GM10266 (cell line): ENCODE measurements at regions not wholly inside any gene's neighbourhood (a gene's known extent, or its start where the extent isn't known, plus 50 kb on each side); places are given as distances from the start of the nearest gene placed in this dataset.
A peak's percentile ranks its signal among the peaks of the same experiment; 100 is the strongest.
"Not testable (repeated sequence)": the region's sequence is repeated elsewhere in the genome, so short reads cannot be mapped to it uniquely, and the experiment has no call there.

ENCODE experiments used
- DNase-seq: peaks from one replicate; pipeline ENCODE4 v3.0.0; 2012; ENCODE audit errors: extremely low spot score
- TF ChIP-seq, protein P1 (sequence below): IDR thresholded peaks from 2 replicates; pipeline ENCODE4 v1.5.1; 2012; ENCODE audit warnings: mild to moderate bottlenecking, low read depth; ENCODE audit not compliant: control insufficient read depth, insufficient read depth; ENCODE audit errors: missing control alignments

- DNase-seq: no peak
- TF ChIP-seq, protein P1, sequence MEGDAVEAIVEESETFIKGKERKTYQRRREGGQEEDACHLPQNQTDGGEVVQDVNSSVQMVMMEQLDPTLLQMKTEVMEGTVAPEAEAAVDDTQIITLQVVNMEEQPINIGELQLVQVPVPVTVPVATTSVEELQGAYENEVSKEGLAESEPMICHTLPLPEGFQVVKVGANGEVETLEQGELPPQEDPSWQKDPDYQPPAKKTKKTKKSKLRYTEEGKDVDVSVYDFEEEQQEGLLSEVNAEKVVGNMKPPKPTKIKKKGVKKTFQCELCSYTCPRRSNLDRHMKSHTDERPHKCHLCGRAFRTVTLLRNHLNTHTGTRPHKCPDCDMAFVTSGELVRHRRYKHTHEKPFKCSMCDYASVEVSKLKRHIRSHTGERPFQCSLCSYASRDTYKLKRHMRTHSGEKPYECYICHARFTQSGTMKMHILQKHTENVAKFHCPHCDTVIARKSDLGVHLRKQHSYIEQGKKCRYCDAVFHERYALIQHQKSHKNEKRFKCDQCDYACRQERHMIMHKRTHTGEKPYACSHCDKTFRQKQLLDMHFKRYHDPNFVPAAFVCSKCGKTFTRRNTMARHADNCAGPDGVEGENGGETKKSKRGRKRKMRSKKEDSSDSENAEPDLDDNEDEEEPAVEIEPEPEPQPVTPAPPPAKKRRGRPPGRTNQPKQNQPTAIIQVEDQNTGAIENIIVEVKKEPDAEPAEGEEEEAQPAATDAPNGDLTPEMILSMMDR: no peak
Observed at GRCh38 chr13:23081901-23082300, 98.9 kb upstream of the SGCG start.

DNA sequence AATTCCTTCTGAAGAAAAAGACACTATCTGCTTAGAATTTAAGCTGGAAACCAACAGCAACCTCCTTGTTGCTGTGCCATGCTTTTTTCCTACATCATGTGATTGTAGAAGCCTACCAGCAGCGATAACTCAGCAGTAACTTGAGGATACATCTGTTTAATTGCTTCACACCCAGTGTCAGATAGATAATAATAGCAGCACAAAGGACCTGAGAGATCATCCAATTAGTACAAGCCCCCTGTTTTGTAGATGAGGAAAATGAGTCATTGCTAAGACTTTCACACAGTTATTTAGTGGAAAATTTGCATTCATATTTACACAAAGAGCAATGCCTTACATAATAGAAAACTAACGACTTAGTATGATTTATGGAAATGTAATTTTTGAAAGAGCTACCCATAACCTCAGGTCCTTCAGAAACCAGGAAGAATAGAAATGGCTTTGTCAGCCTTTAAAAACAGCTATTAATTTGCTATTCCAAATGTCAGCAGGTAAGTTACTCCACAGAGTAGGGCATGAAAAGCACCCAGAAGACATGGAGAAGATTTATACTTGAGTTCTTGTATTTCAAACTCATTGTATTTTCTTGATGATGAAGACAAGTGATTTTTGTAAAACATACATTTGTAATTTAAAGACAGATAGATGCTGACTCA, 93.7 kb upstream of the SGCG start:
- no peak for DNase-seq
- TF ChIP-seq, protein P1: no peak

DNA sequence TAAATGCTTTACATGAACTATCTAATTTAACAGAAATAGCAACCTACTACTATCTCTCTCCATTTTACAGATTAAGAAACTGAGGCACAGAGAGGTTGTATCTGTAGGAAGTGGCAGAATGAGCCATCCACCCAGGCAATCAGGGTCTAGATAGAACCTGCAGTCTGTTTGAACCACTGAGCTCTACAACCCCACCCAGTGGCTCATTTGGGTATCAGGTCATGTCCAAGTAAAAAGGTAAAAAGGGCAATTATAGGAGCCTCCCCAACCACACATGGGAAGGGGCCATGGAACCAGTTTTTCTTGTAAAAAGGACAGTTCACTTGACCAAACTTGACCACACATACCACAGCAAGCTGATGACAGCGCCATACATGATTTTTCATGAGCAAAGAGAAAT, 92.9 kb upstream of the SGCG start:
- TF ChIP-seq, protein P1: peak; percentile 51
- DNase-seq: peak; percentile 18

DNA sequence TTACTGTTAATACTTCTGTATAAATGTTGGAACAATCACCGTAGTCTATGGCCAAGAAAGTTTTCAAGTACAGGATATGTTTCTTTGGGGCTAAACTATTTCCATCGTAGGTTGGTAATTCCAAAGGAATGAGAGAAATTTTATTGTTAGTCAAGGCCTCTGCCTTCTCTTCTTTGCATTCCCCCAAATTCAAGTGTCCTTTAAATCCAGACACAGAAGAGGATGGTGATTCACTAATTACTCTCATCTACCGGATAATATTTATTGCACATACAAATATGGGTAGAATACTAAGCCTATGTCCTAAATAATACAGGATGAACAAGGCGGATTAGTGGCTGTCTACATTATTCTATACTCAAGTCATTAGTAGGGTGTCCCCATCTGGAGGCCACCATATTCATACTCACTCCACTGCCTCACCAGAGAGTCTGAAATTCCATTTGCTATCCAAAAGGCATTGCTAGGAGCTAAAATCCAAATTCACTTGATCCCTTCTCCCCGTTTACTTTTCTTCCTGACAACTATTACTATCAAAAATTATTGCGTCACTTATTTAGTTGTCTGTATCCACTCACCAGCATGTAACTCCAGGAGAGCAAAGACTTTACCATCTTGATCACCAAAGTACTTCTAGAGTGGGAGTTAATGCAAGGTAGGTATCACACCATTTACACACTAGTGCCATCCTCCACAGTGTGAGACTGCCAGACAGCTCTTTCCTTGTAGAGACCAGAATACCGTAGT, 82.4 kb upstream of the SGCG start:
- no peak for DNase-seq
- TF ChIP-seq, protein P1: no peak

GRCh38 chr13:23105051-23105450, 75.7 kb upstream of the SGCG start:
- DNase-seq: no peak
- TF ChIP-seq, protein P1: no peak

DNA sequence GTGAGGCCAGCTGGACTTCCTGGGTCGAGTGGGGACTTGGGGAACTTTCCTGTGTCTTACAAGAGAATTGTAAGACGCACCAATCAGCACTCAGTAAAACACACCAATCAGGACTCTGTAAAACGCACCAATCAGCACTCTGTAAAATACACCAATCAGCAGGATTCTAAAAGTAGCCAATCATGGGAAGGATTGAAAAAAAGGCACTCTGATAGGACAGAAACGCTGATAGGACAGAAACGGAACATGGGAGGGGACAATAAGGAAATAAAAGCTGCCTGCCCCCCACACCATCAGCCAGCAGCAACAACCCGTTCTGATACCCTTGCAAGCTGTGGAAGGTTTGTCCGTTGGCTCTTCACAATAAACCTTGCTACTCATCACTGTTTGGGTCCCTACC, 73.1 kb upstream of the SGCG start:
- TF ChIP-seq, protein P1: no peak
- no peak for DNase-seq

DNA sequence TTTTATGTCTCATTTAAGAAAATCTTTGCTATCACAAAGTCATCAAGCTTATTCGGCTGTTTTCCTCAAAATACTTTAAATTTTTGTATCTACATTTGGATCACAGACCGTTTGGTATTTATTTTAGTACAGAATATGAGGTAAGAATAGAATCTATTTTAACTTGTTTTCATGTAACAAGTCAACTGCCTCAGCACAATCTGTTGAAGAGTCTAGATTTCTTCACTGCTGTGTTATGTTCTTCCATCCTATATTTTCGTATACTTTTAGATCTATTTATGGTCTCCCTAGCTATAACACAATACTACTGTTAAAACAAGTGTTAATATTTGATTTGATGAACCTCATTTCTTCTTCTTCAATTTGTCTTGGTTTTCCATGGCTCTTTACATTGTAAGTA, 61.6 kb upstream of the SGCG start:
- TF ChIP-seq, protein P1: no peak

GRCh38 chr13:23127540-23127939, 53.2 kb upstream of the SGCG start:
- not testable (repeated sequence) for DNase-seq

More for the DNA sequence above, 61.6 kb upstream of the SGCG start:
- DNase-seq: no peak
